ENCODE measurements at regions not wholly inside any gene's neighbourhood (a gene's known extent, or its start where the extent isn't known, plus 50 kb on each side); places are given as distances from the start of the nearest gene placed in this dataset.

- TF ChIP-seq ZFX (IDR thresholded peaks at IDR 0.05; ENCODE audit: borderline replicate concordance) (no peak), CTCF (IDR thresholded peaks at IDR 0.05) (no peak)
- no peak overlapping the region for H3K27ac ChIP-seq
Measured at GRCh38 chr22:49623176-49623575, 204.5 kb downstream of the BRD1 start.

- TF ChIP-seq ZFX (IDR thresholded peaks at IDR 0.05; ENCODE audit: borderline replicate concordance) (no peak), CTCF (IDR thresholded peaks at IDR 0.05) (no peak)
- H3K27ac ChIP-seq: no peak overlapping the region
Measured at GRCh38 chr22:49622241-49623105, 205.2 kb downstream of the BRD1 start.

- H3K27ac ChIP-seq: no peak overlapping the region
Measured at GRCh38 chr22:49621601-49622210, 206.0 kb downstream of the BRD1 start.

GRCh38 chr22:49620666-49621065 lies 207.0 kb downstream of the BRD1 start:
- H3K27ac ChIP-seq: no peak overlapping the region
- TF ChIP-seq ZFX (IDR thresholded peaks at IDR 0.05; ENCODE audit: borderline replicate concordance) (no peak), CTCF (IDR thresholded peaks at IDR 0.05) (no peak)

More at GRCh38 chr22:49621601-49622210, 206.0 kb downstream of the BRD1 start:
- no peak for TF ChIP-seq CTCF (IDR thresholded peaks at IDR 0.05)
- TF ChIP-seq ZFX (IDR thresholded peaks at IDR 0.05; ENCODE audit: borderline replicate concordance): no peak

- TF ChIP-seq CTCF (IDR thresholded peaks at IDR 0.05): no peak
- TF ChIP-seq ZFX (IDR thresholded peaks at IDR 0.05; ENCODE audit: borderline replicate concordance): no peak
- H3K27ac ChIP-seq: no peak overlapping the region
Measured at GRCh38 chr22:49620003-49620556, 207.6 kb downstream of the BRD1 start.

GRCh38 chr22:49619301-49619700 lies 208.4 kb downstream of the BRD1 start:
- H3K27ac ChIP-seq: no peak overlapping the region
- TF ChIP-seq ZFX (IDR thresholded peaks at IDR 0.05; ENCODE audit: borderline replicate concordance): no peak
- no peak for TF ChIP-seq CTCF (IDR thresholded peaks at IDR 0.05)

GRCh38 chr22:49618677-49618953 lies 209.1 kb downstream of the BRD1 start:
- TF ChIP-seq ZFX (IDR thresholded peaks at IDR 0.05; ENCODE audit: borderline replicate concordance) (no peak), CTCF (IDR thresholded peaks at IDR 0.05) (no peak)
- H3K27ac ChIP-seq: no peak overlapping the region
